Memory B cell (primary cell): ENCODE measurements at regions not wholly inside any gene's neighbourhood (a gene's known extent, or its start where the extent isn't known, plus 50 kb on each side); places are given as distances from the start of the nearest gene placed in this dataset.
A peak's percentile ranks its signal among the peaks of the same experiment; 100 is the strongest.

Source experiments
- ATAC-seq: fragments of 150-1000 bp; cut with Tn5 transposase; 2 replicates; pipeline ENCODE4 v1.10.0; 2021; ENCODE audit warnings: low read depth, mild to moderate bottlenecking, moderate library complexity
- DNase-seq, 2 donors: peaks; one replicate each; pipeline ENCODE4 v3.0.0; 2022; ENCODE audit warnings: low spot score in 2 of 2
- H3K27ac Mint-ChIP-seq: one replicate; pipeline ENCODE4 v1.8.0; 2022; ENCODE audit warnings: mild to moderate bottlenecking, moderate library complexity, mixed read lengths
- H3K27me3 Mint-ChIP-seq: one replicate; pipeline ENCODE4 v1.8.0; 2022; ENCODE audit warnings: mixed read lengths
- H3K36me3 Mint-ChIP-seq: one replicate; pipeline ENCODE4 v1.8.0; 2022; ENCODE audit warnings: mild to moderate bottlenecking, mixed read lengths
- H3K4me1 Mint-ChIP-seq: one replicate; pipeline ENCODE4 v1.8.0; 2022; ENCODE audit warnings: mixed read lengths
- H3K4me3 Mint-ChIP-seq: one replicate; pipeline ENCODE4 v1.8.0; 2022; ENCODE audit warnings: mild to moderate bottlenecking, moderate library complexity, mixed read lengths
- H3K9me3 Mint-ChIP-seq: one replicate; pipeline ENCODE4 v1.8.0; 2022; ENCODE audit warnings: mixed read lengths

GRCh38 chr6:163790266-163790840, 375.8 kb downstream of the QKI start:
- no peak overlapping the region for H3K4me3 Mint-ChIP-seq

GRCh38 chr6:163789199-163789810, 374.8 kb downstream of the QKI start:
- Mint-ChIP-seq H3K9me3 (no peaks in the 10 kb centered on the region), H3K27ac (no peak overlapping the region), H3K27me3 (peaks cover 6% of the 10 kb centered on the region), H3K4me1 (no peaks in the 10 kb centered on the region), H3K36me3 (no peaks in the 10 kb centered on the region), H3K4me3 (no peak overlapping the region)
- no peak for ATAC-seq
- DNase-seq, result no peak

More at GRCh38 chr6:163790266-163790840, 375.8 kb downstream of the QKI start:
- ATAC-seq (no peak), DNase-seq (no peak)
- peaks cover 6% of the 10 kb centered on the region for H3K27me3 Mint-ChIP-seq
- no peaks in the 10 kb centered on the region for H3K9me3 Mint-ChIP-seq
- H3K27ac Mint-ChIP-seq, result no peak overlapping the region
- no peaks in the 10 kb centered on the region for H3K36me3 Mint-ChIP-seq
- H3K4me1 Mint-ChIP-seq, result no peaks in the 10 kb centered on the region

GRCh38 chr6:163786995-163787671, 372.6 kb downstream of the QKI start:
- Mint-ChIP-seq H3K4me3 (no peak overlapping the region), H3K27me3 (peaks cover 9% of the 10 kb centered on the region), H3K4me1 (peaks cover 9% of the 10 kb centered on the region), H3K36me3 (no peaks in the 10 kb centered on the region), H3K9me3 (no peaks in the 10 kb centered on the region), H3K27ac (no peak overlapping the region)
- DNase-seq, result no peak
- ATAC-seq, result no peak

- DNase-seq, result no peak
- no peaks in the 10 kb centered on the region for H3K9me3 Mint-ChIP-seq
- no peak overlapping the region for H3K4me3 Mint-ChIP-seq
- H3K36me3 Mint-ChIP-seq, result no peaks in the 10 kb centered on the region
- ATAC-seq, result peak; percentile 45
- peaks cover 8% of the 10 kb centered on the region for H3K27me3 Mint-ChIP-seq
- peaks cover 9% of the 10 kb centered on the region for H3K4me1 Mint-ChIP-seq
- H3K27ac Mint-ChIP-seq, result no peak overlapping the region
Observed at GRCh38 chr6:163782436-163783003, 368.0 kb downstream of the QKI start.

- Mint-ChIP-seq H3K4me3 (no peak overlapping the region), H3K9me3 (no peaks in the 10 kb centered on the region), H3K27ac (no peak overlapping the region), H3K27me3 (peaks cover 8% of the 10 kb centered on the region), H3K36me3 (no peaks in the 10 kb centered on the region), H3K4me1 (peaks cover 9% of the 10 kb centered on the region)
- ATAC-seq (no peak), DNase-seq (no peak)
Observed at GRCh38 chr6:163780994-163781393, 366.5 kb downstream of the QKI start.

GRCh38 chr6:163779727-163780284, 365.3 kb downstream of the QKI start:
- ATAC-seq, result no peak
- H3K4me1 Mint-ChIP-seq, result peaks cover 9% of the 10 kb centered on the region
- no peaks in the 10 kb centered on the region for H3K36me3 Mint-ChIP-seq
- H3K27ac Mint-ChIP-seq, result no peak overlapping the region
- H3K9me3 Mint-ChIP-seq, result no peaks in the 10 kb centered on the region
- H3K4me3 Mint-ChIP-seq, result no peak overlapping the region
- DNase-seq, result no peak
- peaks cover 8% of the 10 kb centered on the region for H3K27me3 Mint-ChIP-seq

- no peak overlapping the region for H3K4me3 Mint-ChIP-seq
- no peak for DNase-seq
- H3K27ac Mint-ChIP-seq, result no peak overlapping the region
- H3K27me3 Mint-ChIP-seq, result peaks cover 4% of the 10 kb centered on the region
- no peak for ATAC-seq
- no peaks in the 10 kb centered on the region for H3K36me3 Mint-ChIP-seq
- H3K9me3 Mint-ChIP-seq, result no peaks in the 10 kb centered on the region
- H3K4me1 Mint-ChIP-seq, result peaks cover 4% of the 10 kb centered on the region
Observed at GRCh38 chr6:163777716-163778115, 363.2 kb downstream of the QKI start.

- H3K27me3 Mint-ChIP-seq, result peaks cover 3% of the 10 kb centered on the region
Observed at GRCh38 chr6:163776906-163777686, 362.6 kb downstream of the QKI start.

GRCh38 chr6:163776196-163776905, 361.8 kb downstream of the QKI start:
- Mint-ChIP-seq H3K36me3 (no peaks in the 10 kb centered on the region), H3K4me1 (no peaks in the 10 kb centered on the region), H3K27ac (no peak overlapping the region), H3K27me3 (peaks cover 3% of the 10 kb centered on the region), H3K4me3 (no peak overlapping the region), H3K9me3 (no peaks in the 10 kb centered on the region)
- no peak for DNase-seq
- ATAC-seq, result no peak

More at GRCh38 chr6:163776906-163777686, 362.6 kb downstream of the QKI start:
- Mint-ChIP-seq H3K4me1 (no peaks in the 10 kb centered on the region), H3K36me3 (no peaks in the 10 kb centered on the region), H3K9me3 (no peaks in the 10 kb centered on the region), H3K27ac (no peak overlapping the region), H3K4me3 (no peak overlapping the region)
- ATAC-seq (no peak), DNase-seq (no peak)

- ATAC-seq (no peak), DNase-seq (no peak)
- Mint-ChIP-seq H3K36me3 (no peaks in the 10 kb centered on the region), H3K4me1 (no peaks in the 10 kb centered on the region), H3K4me3 (no peak overlapping the region), H3K27ac (no peak overlapping the region), H3K9me3 (no peaks in the 10 kb centered on the region), H3K27me3 (peaks cover 2% of the 10 kb centered on the region)
Observed at GRCh38 chr6:163775313-163775712, 360.8 kb downstream of the QKI start.

GRCh38 chr6:163774485-163774884, 360.0 kb downstream of the QKI start:
- Mint-ChIP-seq H3K4me1 (no peaks in the 10 kb centered on the region), H3K36me3 (no peaks in the 10 kb centered on the region), H3K4me3 (no peak overlapping the region), H3K27me3 (peaks cover 2% of the 10 kb centered on the region), H3K9me3 (no peaks in the 10 kb centered on the region), H3K27ac (no peak overlapping the region)
- ATAC-seq (no peak), DNase-seq (no peak)

GRCh38 chr6:163773646-163774045, 359.1 kb downstream of the QKI start:
- Mint-ChIP-seq H3K4me1 (no peaks in the 10 kb centered on the region), H3K27ac (no peak overlapping the region), H3K36me3 (peaks cover 2% of the 10 kb centered on the region), H3K27me3 (peaks cover 2% of the 10 kb centered on the region), H3K4me3 (no peak overlapping the region), H3K9me3 (no peaks in the 10 kb centered on the region)
- ATAC-seq (no peak), DNase-seq (no peak)

GRCh38 chr6:163772701-163773100, 358.2 kb downstream of the QKI start:
- Mint-ChIP-seq H3K36me3 (peaks cover 2% of the 10 kb centered on the region), H3K4me1 (no peaks in the 10 kb centered on the region), H3K9me3 (no peaks in the 10 kb centered on the region), H3K27me3 (no peaks in the 10 kb centered on the region), H3K27ac (no peak overlapping the region), H3K4me3 (no peak overlapping the region)
- ATAC-seq (no peak), DNase-seq (no peak)
